HG02973 (cell line): ENCODE measurements at regions not wholly inside any gene's neighbourhood (a gene's known extent, or its start where the extent isn't known, plus 50 kb on each side); places are given as distances from the start of the nearest gene placed in this dataset.
"Not testable (repeated sequence)": the region's sequence is repeated elsewhere in the genome, so short reads cannot be mapped to it uniquely, and the experiment has no call there.

Source experiments
- ATAC-seq: cut with Tn5 transposase; IDR thresholded peaks from one replicate; pipeline ENCODE4 v1.9.1; 2021; ENCODE audit warnings: moderate library complexity; ENCODE audit not compliant: unreplicated experiment

- no peak for ATAC-seq
Observed at GRCh38 chr6:121593011-121593641, 157.7 kb downstream of the GJA1 start.

GRCh38 chr6:121594053-121594452, 158.6 kb downstream of the GJA1 start:
- no peak for ATAC-seq

- no peak for ATAC-seq
Observed at GRCh38 chr6:121595646-121596045, 160.2 kb downstream of the GJA1 start.

- ATAC-seq, result no peak
Observed at GRCh38 chr6:121596441-121596840, 161.0 kb downstream of the GJA1 start.

- ATAC-seq, result no peak
Observed at GRCh38 chr6:121597654-121598053, 162.2 kb downstream of the GJA1 start.

- not testable (repeated sequence) for ATAC-seq
Observed at GRCh38 chr6:121599331-121599730, 163.9 kb downstream of the GJA1 start.

GRCh38 chr6:121600389-121601168, 165.1 kb downstream of the GJA1 start:
- ATAC-seq, result no peak

- no peak for ATAC-seq
Observed at GRCh38 chr6:121603486-121603885, 168.0 kb downstream of the GJA1 start.

GRCh38 chr6:121607721-121608120, 172.3 kb downstream of the GJA1 start:
- ATAC-seq, result no peak

- ATAC-seq, result no peak
Observed at GRCh38 chr6:121608270-121608669, 172.8 kb downstream of the GJA1 start.

- ATAC-seq, result no peak
Observed at GRCh38 chr6:121609281-121609680, 173.8 kb downstream of the GJA1 start.

GRCh38 chr6:121612927-121613326, 177.5 kb downstream of the GJA1 start:
- ATAC-seq, result no peak

GRCh38 chr6:121614115-121614514, 178.7 kb downstream of the GJA1 start:
- no peak for ATAC-seq

GRCh38 chr6:121615493-121615892, 180.0 kb downstream of the GJA1 start:
- no peak for ATAC-seq

GRCh38 chr6:121616406-121616805, 181.0 kb downstream of the GJA1 start:
- no peak for ATAC-seq

- ATAC-seq, result no peak
Observed at GRCh38 chr6:121617388-121617787, 181.9 kb downstream of the GJA1 start.

- ATAC-seq, result no peak
Observed at GRCh38 chr6:121619013-121619412, 183.6 kb downstream of the GJA1 start.

- no peak for ATAC-seq
Observed at GRCh38 chr6:121619987-121620740, 184.7 kb downstream of the GJA1 start.

- no peak for ATAC-seq
Observed at GRCh38 chr6:121627761-121628160, 192.3 kb downstream of the GJA1 start.

GRCh38 chr6:121630716-121631115, 195.3 kb downstream of the GJA1 start:
- ATAC-seq, result no peak

- ATAC-seq, result not testable (repeated sequence)
Observed at GRCh38 chr6:121631752-121632151, 196.3 kb downstream of the GJA1 start.

- no peak for ATAC-seq
Observed at GRCh38 chr6:121633309-121633708, 197.9 kb downstream of the GJA1 start.
